ENCODE measurements at regions not wholly inside any gene's neighbourhood (a gene's known extent, or its start where the extent isn't known, plus 50 kb on each side); places are given as distances from the start of the nearest gene placed in this dataset.

- dilution Hi-C loops (cut with MboI; ENCODE audit: extremely low pct_ligation_motif_present, low sequenced_read_pairs) = no loop called here
- DNase-seq (ENCODE audit: low read depth, low spot score) (no peak), FAIRE-seq (no peak)
- BruUV-seq (replicated peaks) = no TSS peak
- TF ChIP-seq FOS (IDR thresholded peaks at IDR 0.05; ENCODE audit: borderline replicate concordance, insufficient read depth, low read length) = no peak
- TF ChIP-seq POLR2AphosphoS5 (IDR thresholded peaks at IDR 0.05; ENCODE audit: insufficient read depth, low read depth, low read length) = no peak
- TF ChIP-seq EZH2 (IDR thresholded peaks at IDR 0.05; ENCODE audit: borderline replicate concordance, low read depth, low read length, severe bottlenecking) = no peak
- TF ChIP-seq MYC (IDR thresholded peaks at IDR 0.05; ENCODE audit: low read depth, low read length) = no peak
- TF ChIP-seq GATA2 (IDR thresholded peaks at IDR 0.05; ENCODE audit: insufficient read depth, insufficient read length, low read depth, low read length) = no peak
- no peak for TF ChIP-seq POLR2A (IDR thresholded peaks at IDR 0.05; ENCODE audit: low read depth, low read length)
- TF ChIP-seq MAX (IDR thresholded peaks at IDR 0.05; ENCODE audit: insufficient read depth, insufficient read length) = no peak
- TF ChIP-seq CTCF (IDR thresholded peaks at IDR 0.05; ENCODE audit: extremely low read depth in 1 of 2, insufficient read depth in 1 of 2, low read depth in 1 of 2, low read length in 2 of 2) = no peak
- no peak for TF ChIP-seq JUN (IDR thresholded peaks at IDR 0.05; ENCODE audit: borderline replicate concordance, insufficient read depth, insufficient read length, low read depth)
- Histone ChIP-seq H4K20me1 (replicated peaks; ENCODE audit: control insufficient read depth, extremely low read depth, insufficient read depth, low read length) (no peaks in the 10 kb centered on the region), H3K36me3 (ENCODE audit: control insufficient read depth in 2 of 2, extremely low read depth in 1 of 2, insufficient read depth in 2 of 2, low read length in 2 of 2) (no peaks in the 10 kb centered on the region), H3K79me2 (ENCODE audit: control insufficient read depth, insufficient read depth, low read length) (no peaks in the 10 kb centered on the region), H3K9me1 (replicated peaks; ENCODE audit: control insufficient read depth, extremely low read depth, insufficient read depth, low read length) (no peaks in the 10 kb centered on the region), H3K27me3 (ENCODE audit: control insufficient read depth in 2 of 2, insufficient read depth in 2 of 2, low read length in 2 of 2) (no peaks in the 10 kb centered on the region), H3K27ac (ENCODE audit: insufficient read depth, low read depth, low read length) (no peak overlapping the region), H3K9ac (replicated peaks; ENCODE audit: extremely low read depth, insufficient read depth, low read length) (no peak overlapping the region), H3K4me2 (ENCODE audit: insufficient read depth, low read length) (no peak overlapping the region), H3K4me3 (replicated peaks in 1 of 3; ENCODE audit: insufficient read depth in 1 of 3, low read depth in 1 of 3, low read length in 3 of 3) (no peak overlapping the region), H2AFZ (ENCODE audit: low read depth, low read length) (no peak overlapping the region), H3K4me1 (ENCODE audit: control insufficient read depth, extremely low read depth, insufficient read depth, low read length) (no peaks in the 10 kb centered on the region), H3K9me3 (replicated peaks; ENCODE audit: control insufficient read depth, insufficient read depth, low read length) (no peaks in the 10 kb centered on the region)
- intact Hi-C loops (cut with micrococcal nuclease) = no loop called here
- POLR2A ChIA-PET = no interaction called here
- CTCF ChIA-PET = no interaction called here
Observed at GRCh38 chr6:95078457-95078856, 498.9 kb upstream of the MANEA start.

All from endothelial cell of umbilical vein (primary cell).